SU-DHL-6 (cell line): ENCODE measurements at regions not wholly inside any gene's neighbourhood (a gene's known extent, or its start where the extent isn't known, plus 50 kb on each side); places are given as distances from the start of the nearest gene placed in this dataset.

Experiments used
- H2AFZ ChIP-seq: fragments of 200-600 bp; sonication (generic); 2 replicates; pipeline ENCODE4 v1.6.1; 2014; ENCODE audit warnings: low read depth, mild to moderate bottlenecking, moderate library complexity, mixed read lengths, antibody characterized with exemption, low read length; ENCODE audit not compliant: severe bottlenecking
- H3F3A ChIP-seq: fragments of 200-600 bp; shearing (Covaris generic); 2 replicates; pipeline ENCODE4 v1.6.0; 2016; ENCODE audit warnings: antibody characterized with exemption, mild to moderate bottlenecking; ENCODE audit not compliant: insufficient read depth
- H3K27ac ChIP-seq: fragments of 200-600 bp; sonication (generic); 2 replicates; pipeline ENCODE4 v1.5.1; 2016; ENCODE audit warnings: low read depth, mild to moderate bottlenecking, low read length, moderate library complexity, mixed read lengths
- H3K27me3 ChIP-seq: fragments of 200-600 bp; sonication (generic), shearing (Covaris generic); 2 replicates; pipeline ENCODE4 v1.6.0; 2014; ENCODE audit warnings: mild to moderate bottlenecking, low read length
- H3K36me3 ChIP-seq: fragments of 200-600 bp; sonication (generic); 2 replicates; pipeline ENCODE4 v1.6.1; 2014; ENCODE audit warnings: mild to moderate bottlenecking, low read length, mixed read lengths
- H3K4me2 ChIP-seq: fragments of 300-600, 200-600 bp; shearing (Covaris generic), sonication (generic); 2 replicates; pipeline ENCODE4 v1.6.0; 2014; ENCODE audit warnings: low read length, low read depth, mild to moderate bottlenecking; ENCODE audit not compliant: poor library complexity, severe bottlenecking
- H3K4me3 ChIP-seq: fragments of 200-600 bp; sonication (generic); 2 replicates; pipeline ENCODE4 v1.5.1; 2014; ENCODE audit warnings: antibody characterized with exemption, low read length, mild to moderate bottlenecking, mixed read lengths; ENCODE audit not compliant: insufficient read depth, poor library complexity, severe bottlenecking
- H3K79me2 ChIP-seq: fragments of 200-600 bp; sonication (generic); 2 replicates; pipeline ENCODE4 v1.6.1; 2014; ENCODE audit warnings: mild to moderate bottlenecking, low read length, moderate library complexity; ENCODE audit not compliant: insufficient read depth
- H3K9ac ChIP-seq: fragments of 200-600 bp; sonication (generic); 2 replicates; pipeline ENCODE4 v1.7.0; 2014; ENCODE audit warnings: mild to moderate bottlenecking, low read length
- H3K9me2 ChIP-seq: fragments of 200-600 bp; sonication (generic); replicated peaks from 2 replicates; pipeline ENCODE4 v1.6.1; 2014; ENCODE audit warnings: low read length; ENCODE audit not compliant: insufficient read depth
- H3K9me3 ChIP-seq: fragments of 200-600 bp; sonication (generic); 2 replicates; pipeline ENCODE4 v1.6.1; 2014; ENCODE audit warnings: low read length, mixed read lengths; ENCODE audit not compliant: insufficient read depth
- H4K20me1 ChIP-seq: fragments of 200-600 bp; sonication (generic); 2 replicates; pipeline ENCODE4 v1.6.1; 2014; ENCODE audit warnings: low read depth, mild to moderate bottlenecking, antibody characterized with exemption, low read length, moderate library complexity, mixed read lengths
- EZH2phosphoT487 ChIP-seq: fragments of 200-600 bp; sonication (generic), shearing (Covaris generic); conservative IDR thresholded peaks from 2 replicates; pipeline ENCODE4 v1.6.1; 2018; ENCODE audit warnings: mild to moderate bottlenecking, antibody characterized with exemption, low read length, moderate library complexity, mixed read lengths
- TF ChIP-seq, protein P1 (sequence below): fragments of 200-600 bp; sonication (generic); IDR thresholded peaks from one replicate; pipeline ENCODE4 v1.5.1; 2017; ENCODE audit warnings: antibody characterized with exemption, mild to moderate bottlenecking, low read length, moderate library complexity; ENCODE audit not compliant: insufficient read depth, poor library complexity, severe bottlenecking

DNA sequence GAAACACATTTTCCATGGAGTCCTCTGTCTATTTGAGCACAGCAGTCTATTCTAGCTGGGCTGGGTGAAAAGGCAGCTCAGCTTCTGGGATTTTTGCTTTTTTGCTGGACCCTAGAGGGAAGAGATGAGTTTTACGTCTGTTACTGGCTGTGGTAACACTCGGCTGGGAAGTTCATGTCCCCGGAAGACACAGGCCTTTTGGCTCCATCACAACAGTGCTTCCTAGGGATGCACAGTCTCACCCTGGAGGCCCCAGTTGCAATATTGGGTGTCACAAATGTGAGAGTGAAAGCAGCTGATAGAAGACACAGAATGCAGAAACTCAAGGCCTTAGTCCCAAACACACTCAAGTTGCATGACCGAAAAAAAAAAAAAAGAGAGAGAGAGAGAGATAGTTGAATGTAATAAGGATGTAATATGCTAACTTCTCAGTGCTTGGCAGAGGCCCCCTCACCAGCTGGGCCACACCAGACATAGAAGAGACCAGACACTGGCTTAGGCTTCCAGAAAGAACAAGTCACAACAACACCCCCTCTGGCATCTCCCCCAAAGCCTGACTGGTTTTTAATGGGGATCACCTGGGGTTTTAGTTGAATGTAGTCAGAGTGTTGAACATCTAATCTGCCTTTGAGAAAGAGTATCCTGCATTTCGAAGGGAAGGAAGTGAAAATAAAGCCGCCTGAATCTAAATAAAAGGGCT, 545.4 kb upstream of the FZD8 start:
- Histone ChIP-seq H3K4me2 (no peak overlapping the region), H3K27ac (no peak overlapping the region), H3K9ac (no peak overlapping the region)

DNA sequence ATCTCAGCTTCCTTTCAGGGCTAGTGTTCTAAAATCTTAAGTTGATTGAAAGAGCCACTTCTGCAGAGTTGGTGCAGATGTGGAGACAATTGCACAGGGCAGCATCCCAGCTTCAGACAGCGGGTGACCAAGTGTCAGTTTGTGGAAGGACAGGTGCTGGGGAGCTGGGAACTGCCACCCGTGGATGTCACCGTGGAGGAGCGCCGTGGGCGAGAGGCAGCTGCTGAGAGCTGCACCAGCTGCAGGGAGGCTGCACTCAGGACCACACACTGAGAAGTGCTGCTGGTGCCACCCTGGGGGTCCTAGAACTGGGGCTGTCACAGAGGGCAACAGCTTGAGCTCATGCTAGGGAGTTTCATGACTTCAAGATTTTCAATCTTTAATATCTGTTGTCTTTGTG, 543.0 kb upstream of the FZD8 start:
- Histone ChIP-seq H3K4me3 (no peak overlapping the region), H3K9me2 (no peaks in the 10 kb centered on the region), H3K9me3 (no peaks in the 10 kb centered on the region), H3K4me2 (no peak overlapping the region), H3F3A (no peaks in the 10 kb centered on the region), H2AFZ (no peak overlapping the region), H3K27ac (no peak overlapping the region), H3K79me2 (no peaks in the 10 kb centered on the region), H4K20me1 (no peaks in the 10 kb centered on the region), H3K36me3 (no peaks in the 10 kb centered on the region), H3K9ac (no peak overlapping the region), H3K27me3 (no peaks in the 10 kb centered on the region)
- TF ChIP-seq, protein P1, sequence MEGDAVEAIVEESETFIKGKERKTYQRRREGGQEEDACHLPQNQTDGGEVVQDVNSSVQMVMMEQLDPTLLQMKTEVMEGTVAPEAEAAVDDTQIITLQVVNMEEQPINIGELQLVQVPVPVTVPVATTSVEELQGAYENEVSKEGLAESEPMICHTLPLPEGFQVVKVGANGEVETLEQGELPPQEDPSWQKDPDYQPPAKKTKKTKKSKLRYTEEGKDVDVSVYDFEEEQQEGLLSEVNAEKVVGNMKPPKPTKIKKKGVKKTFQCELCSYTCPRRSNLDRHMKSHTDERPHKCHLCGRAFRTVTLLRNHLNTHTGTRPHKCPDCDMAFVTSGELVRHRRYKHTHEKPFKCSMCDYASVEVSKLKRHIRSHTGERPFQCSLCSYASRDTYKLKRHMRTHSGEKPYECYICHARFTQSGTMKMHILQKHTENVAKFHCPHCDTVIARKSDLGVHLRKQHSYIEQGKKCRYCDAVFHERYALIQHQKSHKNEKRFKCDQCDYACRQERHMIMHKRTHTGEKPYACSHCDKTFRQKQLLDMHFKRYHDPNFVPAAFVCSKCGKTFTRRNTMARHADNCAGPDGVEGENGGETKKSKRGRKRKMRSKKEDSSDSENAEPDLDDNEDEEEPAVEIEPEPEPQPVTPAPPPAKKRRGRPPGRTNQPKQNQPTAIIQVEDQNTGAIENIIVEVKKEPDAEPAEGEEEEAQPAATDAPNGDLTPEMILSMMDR, result no peak
- no peak for TF ChIP-seq EZH2phosphoT487

More for the DNA sequence above, 545.4 kb upstream of the FZD8 start:
- H3K9me2 ChIP-seq, result no peaks in the 10 kb centered on the region
- no peaks in the 10 kb centered on the region for H3K36me3 ChIP-seq
- no peaks in the 10 kb centered on the region for H3F3A ChIP-seq
- H3K79me2 ChIP-seq, result no peaks in the 10 kb centered on the region
- no peaks in the 10 kb centered on the region for H4K20me1 ChIP-seq
- peaks cover 5% of the 10 kb centered on the region; the same call in 1 of the 2 replicates for H3K9me3 ChIP-seq
- TF ChIP-seq EZH2phosphoT487, result no peak
- TF ChIP-seq, protein P1, result no peak
- H2AFZ ChIP-seq, result no peak overlapping the region
- no peak overlapping the region for H3K4me3 ChIP-seq
- H3K27me3 ChIP-seq, result no peaks in the 10 kb centered on the region

DNA sequence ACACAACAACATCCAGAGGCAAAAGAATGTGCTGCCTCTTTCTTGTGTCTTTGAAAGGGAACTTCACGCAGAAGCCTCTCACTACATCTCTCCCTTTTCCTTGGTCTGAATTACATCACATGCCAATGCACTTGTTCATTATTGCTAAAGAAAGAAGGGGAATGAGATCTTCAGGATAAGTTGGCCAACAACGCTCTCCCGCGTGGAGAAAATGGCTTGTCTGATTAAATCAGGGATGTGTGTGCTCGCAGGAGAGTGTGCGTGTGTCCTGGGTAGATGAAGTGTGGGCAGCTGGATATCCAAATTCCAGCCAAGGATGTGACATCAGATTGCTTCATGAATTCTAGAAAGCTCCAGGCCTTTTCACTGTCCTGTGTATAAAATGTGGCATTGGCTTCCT, 541.6 kb upstream of the FZD8 start:
- TF ChIP-seq, protein P1, result no peak
- no peak for TF ChIP-seq EZH2phosphoT487
- Histone ChIP-seq H3K4me3 (no peak overlapping the region), H3K9ac (no peak overlapping the region), H3K9me3 (no peaks in the 10 kb centered on the region), H2AFZ (no peak overlapping the region), H3K36me3 (no peaks in the 10 kb centered on the region), H3K4me2 (no peak overlapping the region), H3K27ac (no peak overlapping the region), H3K9me2 (no peaks in the 10 kb centered on the region), H3F3A (no peaks in the 10 kb centered on the region), H3K27me3 (no peaks in the 10 kb centered on the region), H4K20me1 (no peaks in the 10 kb centered on the region), H3K79me2 (no peaks in the 10 kb centered on the region)
